Activated naive CD4-positive, alpha-beta T cell treated with Interleukin-2 at 50 U/mL for 16 hours (primary cell): ENCODE measurements at regions not wholly inside any gene's neighbourhood (a gene's known extent, or its start where the extent isn't known, plus 50 kb on each side); places are given as distances from the start of the nearest gene placed in this dataset.
"Not testable (repeated sequence)": the region's sequence is repeated elsewhere in the genome, so short reads cannot be mapped to it uniquely, and the experiment has no call there.

Source experiments
- DNase-seq: peaks from one replicate; pipeline ENCODE4 v3.0.0-alpha.2; 2020

- no peak for DNase-seq
These were observed 239.8 kb downstream of the COG6 start for GRCh38 chr13:39895254-39895653.

- DNase-seq: no peak
These were observed 242.2 kb downstream of the COG6 start for GRCh38 chr13:39897636-39898035.

- no peak for DNase-seq
These were observed 244.8 kb downstream of the COG6 start for GRCh38 chr13:39900106-39900750.

- no peak for DNase-seq
These were observed 249.5 kb downstream of the COG6 start for GRCh38 chr13:39904959-39905358.

DNA sequence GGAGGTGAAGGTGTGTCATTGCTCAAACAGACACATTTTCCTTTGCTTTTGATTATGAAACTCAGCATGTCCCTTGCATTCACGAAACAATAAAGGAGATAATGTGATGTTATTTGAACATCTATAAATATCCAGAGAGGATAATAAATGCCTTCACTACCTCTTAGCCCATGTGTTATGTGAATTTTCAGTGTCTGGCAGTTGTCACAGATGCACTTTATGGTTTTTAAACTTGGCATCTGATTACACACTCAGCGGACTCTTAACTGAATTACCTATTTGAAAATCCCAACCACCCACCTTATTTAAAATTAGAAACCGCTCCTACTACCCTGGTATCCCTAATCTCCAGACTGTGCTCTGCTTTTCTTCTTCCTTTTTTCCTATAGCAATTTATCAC lies 254.2 kb downstream of the COG6 start:
- no peak for DNase-seq

DNA sequence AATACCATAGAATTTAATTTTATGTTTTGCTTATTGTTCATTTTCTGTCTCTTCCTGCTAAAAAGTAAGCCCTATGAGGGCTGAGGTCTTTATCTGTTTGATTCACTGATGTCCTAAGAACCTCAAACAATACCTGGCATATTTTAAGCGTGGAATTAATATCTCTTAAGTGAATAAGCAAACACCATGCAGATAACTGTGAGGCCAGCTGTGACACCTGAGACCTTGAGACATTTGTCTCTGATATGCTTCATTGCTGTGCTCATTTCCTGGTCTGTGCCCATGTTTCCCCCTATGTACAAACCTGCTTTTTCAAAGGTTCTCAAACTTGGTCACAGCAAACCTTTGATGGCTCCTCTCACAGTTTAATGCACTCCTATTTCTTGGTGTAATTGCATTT lies 254.6 kb downstream of the COG6 start:
- DNase-seq: no peak

DNA sequence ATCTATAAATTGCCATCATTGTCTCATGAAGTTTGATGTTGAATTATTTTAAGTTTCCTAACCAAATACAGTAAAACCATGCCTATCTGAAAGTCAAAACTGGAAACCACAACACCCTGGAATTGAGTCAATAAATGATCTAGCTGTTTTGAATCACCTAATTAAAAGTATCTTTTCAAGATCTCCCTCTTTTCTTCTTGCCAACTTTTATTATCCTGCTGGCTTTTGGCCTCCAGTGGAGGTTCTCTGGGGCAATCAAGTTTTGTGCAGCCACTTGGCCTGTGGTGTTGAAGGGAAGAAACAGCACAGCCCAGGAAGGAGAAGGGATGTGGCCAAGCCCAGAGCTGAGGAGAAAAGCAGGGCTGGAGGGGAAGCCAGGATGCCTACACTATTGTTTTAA lies 255.4 kb downstream of the COG6 start:
- DNase-seq: no peak

DNA sequence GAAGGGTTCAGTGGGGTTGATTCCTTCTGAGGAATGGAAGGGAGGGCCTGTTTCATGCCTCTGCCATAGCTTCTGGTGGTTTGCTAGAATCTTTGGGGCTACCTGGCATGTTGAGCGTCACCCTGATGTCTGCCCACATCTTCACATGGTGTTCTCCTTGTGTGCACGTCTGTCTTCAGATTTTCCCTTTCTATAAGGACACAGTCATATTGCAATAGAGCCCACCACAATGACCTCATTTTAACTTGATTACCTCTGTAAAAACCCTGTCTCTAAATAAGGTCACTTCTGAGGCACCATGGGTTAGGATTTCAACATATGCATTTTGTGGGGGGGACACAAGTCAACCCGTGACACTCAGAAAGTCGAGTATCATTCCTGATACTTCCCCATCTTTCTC lies 257.9 kb downstream of the COG6 start:
- no peak for DNase-seq

DNA sequence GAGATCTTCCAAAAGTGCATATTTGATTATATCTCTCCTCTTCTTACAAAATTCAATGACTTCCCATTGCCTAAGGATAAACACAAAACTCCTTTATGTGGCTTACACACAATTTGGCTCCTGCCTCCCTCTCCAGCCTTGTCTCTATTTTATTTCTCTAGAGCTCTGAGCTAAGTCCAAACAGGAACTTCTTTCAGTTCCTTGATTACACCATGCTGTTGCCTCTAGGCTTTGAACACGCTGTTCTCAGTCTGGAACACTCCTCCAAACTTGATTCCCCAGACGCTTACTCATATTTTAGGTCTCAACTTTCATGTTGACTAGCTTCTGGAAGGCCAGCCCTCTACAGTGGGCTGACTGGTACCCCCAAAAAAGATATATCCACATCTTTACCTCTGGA lies 258.5 kb downstream of the COG6 start:
- DNase-seq: no peak

GRCh38 chr13:39915418-39915817 lies 260.0 kb downstream of the COG6 start:
- no peak for DNase-seq

- DNase-seq: no peak
These were observed 260.9 kb downstream of the COG6 start for GRCh38 chr13:39916330-39916729.

- no peak for DNase-seq
These were observed 263.3 kb downstream of the COG6 start for GRCh38 chr13:39918620-39919236.

GRCh38 chr13:39920613-39921012 lies 265.2 kb downstream of the COG6 start:
- DNase-seq: no peak

GRCh38 chr13:39926345-39926744 lies 270.9 kb downstream of the COG6 start:
- no peak for DNase-seq

- DNase-seq: no peak
These were observed 272.8 kb downstream of the COG6 start for GRCh38 chr13:39928261-39928660.

- no peak for DNase-seq
These were observed 274.1 kb downstream of the COG6 start for GRCh38 chr13:39929583-39929982.

GRCh38 chr13:39930060-39930459 lies 274.6 kb downstream of the COG6 start:
- DNase-seq: no peak

GRCh38 chr13:39930544-39931444 lies 275.3 kb downstream of the COG6 start:
- DNase-seq: no peak

- no peak for DNase-seq
These were observed 276.0 kb downstream of the COG6 start for GRCh38 chr13:39931505-39931904.

DNA sequence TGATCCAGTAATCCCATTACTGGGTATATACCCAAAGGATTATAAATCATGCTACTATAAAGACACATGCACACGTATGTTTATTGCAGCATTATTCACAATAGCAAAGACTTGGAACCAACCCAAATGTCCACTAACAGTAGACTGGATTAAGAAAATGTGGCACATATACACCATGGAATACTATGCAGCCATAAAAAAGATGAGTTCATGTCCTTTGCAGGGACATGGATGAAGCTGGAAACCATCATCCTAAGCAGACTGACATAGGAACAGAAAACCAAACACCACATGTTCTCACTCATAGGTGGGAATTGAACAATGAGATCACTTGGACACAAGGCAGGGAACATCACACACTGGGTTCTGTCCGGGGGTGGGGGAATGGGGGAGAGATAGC lies 277.1 kb downstream of the COG6 start:
- DNase-seq: not testable (repeated sequence)

DNA sequence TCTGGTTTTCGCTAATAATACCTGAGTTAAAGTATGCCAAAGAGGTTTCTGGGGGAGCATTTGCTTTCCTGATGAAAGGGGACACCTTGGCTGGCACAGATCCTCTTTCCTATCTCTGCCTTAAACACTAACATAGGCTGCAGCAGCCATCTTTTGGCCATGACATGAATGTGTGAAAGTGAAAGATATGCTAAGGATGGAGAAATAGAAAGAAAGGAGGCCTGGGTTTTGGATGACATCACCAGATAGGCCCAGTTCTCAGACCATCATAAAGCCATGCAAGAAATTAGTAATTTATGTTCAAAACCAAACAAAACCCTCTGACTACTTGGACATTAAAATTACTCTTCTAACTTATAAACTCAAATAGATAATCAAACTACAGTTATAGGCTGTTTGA lies 279.7 kb downstream of the COG6 start:
- DNase-seq: no peak

DNA sequence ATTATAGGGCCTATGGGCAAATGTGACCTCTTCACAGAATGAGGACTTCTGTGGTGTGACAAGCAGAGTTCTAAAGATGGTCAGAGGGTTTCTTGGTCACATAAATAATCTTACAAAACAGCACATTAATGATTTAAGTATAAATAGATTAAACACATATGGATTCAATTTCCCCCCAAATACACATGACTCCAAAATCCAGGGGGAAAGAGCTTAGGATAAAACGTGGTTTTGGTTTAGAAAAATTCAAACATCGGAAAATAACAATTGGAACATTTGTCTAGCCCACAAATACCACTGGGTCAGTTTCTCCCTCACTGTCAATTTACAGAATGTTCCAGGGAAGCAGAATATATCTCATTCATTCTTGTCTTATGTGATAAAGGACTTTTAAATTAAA lies 283.1 kb downstream of the COG6 start:
- DNase-seq: no peak

- no peak for DNase-seq
These were observed 285.8 kb downstream of the COG6 start for GRCh38 chr13:39941236-39941635.

- DNase-seq: no peak
These were observed 286.6 kb downstream of the COG6 start for GRCh38 chr13:39941911-39942551.
